ENCODE measurements at regions not wholly inside any gene's neighbourhood (a gene's known extent, or its start where the extent isn't known, plus 50 kb on each side); places are given as distances from the start of the nearest gene placed in this dataset.

DNA sequence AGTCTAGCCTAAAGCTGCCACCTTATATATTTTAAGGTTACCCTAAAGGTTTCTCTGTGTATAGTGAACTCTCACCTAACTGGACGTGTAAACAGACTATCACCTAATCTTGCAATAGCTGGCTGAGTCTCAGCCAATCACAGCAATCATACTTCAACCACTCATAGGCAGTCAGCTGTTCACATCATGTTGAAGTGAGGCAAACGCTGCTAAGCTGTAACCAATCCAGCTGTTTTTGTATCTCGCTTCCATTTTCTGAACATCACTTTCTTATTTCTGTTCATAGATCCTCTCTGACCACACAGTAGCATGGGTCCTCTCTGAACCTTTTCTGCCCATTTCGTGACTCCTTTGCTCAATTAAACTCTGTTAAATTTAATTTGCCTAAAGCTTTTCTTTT is 468.2 kb upstream of the POU3F3 start:
- H3K36me3 Mint-ChIP-seq (ENCODE audit: insufficient read depth in 1 of 3, low read depth in 3 of 3) = peaks cover 0 to 3% (median 2%) of the 10 kb centered on the region in 3 experiments; a peak in 2 of 7 replicates
- H4K8ac ChIP-seq (replicated peaks; ENCODE audit: insufficient read length, low read depth, low read length) = no peak overlapping the region
- H3K9ac ChIP-seq (ENCODE audit: extremely low read depth, insufficient read length, low read length) = no peak overlapping the region
- no peaks in the 10 kb centered on the region for H3K23me2 ChIP-seq (ENCODE audit: insufficient read length, low read depth, low read length, poor library complexity, severe bottlenecking)
- no peak overlapping the region for H4K91ac ChIP-seq (ENCODE audit: insufficient read length, low read depth, low read length)
- no peak overlapping the region for H3T11ph ChIP-seq (ENCODE audit: low read length)
- H3K4me3 Mint-ChIP-seq = no peak overlapping the region
- no peaks in the 10 kb centered on the region for H3K79me1 ChIP-seq (ENCODE audit: insufficient read depth, low read depth, low read length, poor library complexity, severe bottlenecking)
- TF ChIP-seq, protein P1, sequence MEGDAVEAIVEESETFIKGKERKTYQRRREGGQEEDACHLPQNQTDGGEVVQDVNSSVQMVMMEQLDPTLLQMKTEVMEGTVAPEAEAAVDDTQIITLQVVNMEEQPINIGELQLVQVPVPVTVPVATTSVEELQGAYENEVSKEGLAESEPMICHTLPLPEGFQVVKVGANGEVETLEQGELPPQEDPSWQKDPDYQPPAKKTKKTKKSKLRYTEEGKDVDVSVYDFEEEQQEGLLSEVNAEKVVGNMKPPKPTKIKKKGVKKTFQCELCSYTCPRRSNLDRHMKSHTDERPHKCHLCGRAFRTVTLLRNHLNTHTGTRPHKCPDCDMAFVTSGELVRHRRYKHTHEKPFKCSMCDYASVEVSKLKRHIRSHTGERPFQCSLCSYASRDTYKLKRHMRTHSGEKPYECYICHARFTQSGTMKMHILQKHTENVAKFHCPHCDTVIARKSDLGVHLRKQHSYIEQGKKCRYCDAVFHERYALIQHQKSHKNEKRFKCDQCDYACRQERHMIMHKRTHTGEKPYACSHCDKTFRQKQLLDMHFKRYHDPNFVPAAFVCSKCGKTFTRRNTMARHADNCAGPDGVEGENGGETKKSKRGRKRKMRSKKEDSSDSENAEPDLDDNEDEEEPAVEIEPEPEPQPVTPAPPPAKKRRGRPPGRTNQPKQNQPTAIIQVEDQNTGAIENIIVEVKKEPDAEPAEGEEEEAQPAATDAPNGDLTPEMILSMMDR (conservative IDR thresholded peaks at IDR 0.05) = no peak
- no peak overlapping the region for H3K14ac ChIP-seq (ENCODE audit: insufficient read depth, low read length)
- H2BK120ac ChIP-seq (ENCODE audit: low read depth, low read length, poor library complexity, severe bottlenecking) = no peak overlapping the region
- no peaks in the 10 kb centered on the region for H3K9me3 ChIP-seq (ENCODE audit: control insufficient read depth, low read depth, low read length)
- H2BK5ac ChIP-seq (ENCODE audit: insufficient read length, low read length) = no peak overlapping the region
- H3K4me1 ChIP-seq (ENCODE audit: insufficient read depth, low read length) = no peaks in the 10 kb centered on the region
- H3K79me2 ChIP-seq (ENCODE audit: insufficient read depth, low read length) = no peaks in the 10 kb centered on the region
- no peak overlapping the region for H4K5ac ChIP-seq (ENCODE audit: insufficient read length, low read depth, low read length)
- no peak for DNase-seq
- no peak overlapping the region for H3K4ac ChIP-seq (ENCODE audit: low read depth, low read length)
- H3K27me3 Mint-ChIP-seq (ENCODE audit: low read depth) = peaks cover 2% of the 10 kb centered on the region
- no peak overlapping the region for H2BK15ac ChIP-seq (ENCODE audit: low read depth, low read length)
- H2BK12ac ChIP-seq (ENCODE audit: insufficient read length, low read depth, low read length) = no peak overlapping the region
- H3K4me2 ChIP-seq (ENCODE audit: insufficient read depth, insufficient read length, low read length) = no peak overlapping the region
- peaks cover 3 to 5% of the 10 kb centered on the region in 2 experiments; a peak in 3 of 4 replicates for H3K4me1 Mint-ChIP-seq
- no peaks in the 10 kb centered on the region for H4K20me1 ChIP-seq (ENCODE audit: control insufficient read depth, insufficient read depth, insufficient read length)
- no peak overlapping the region for H3K18ac ChIP-seq (ENCODE audit: insufficient read length, low read depth, low read length)
- H3K27ac ChIP-seq (ENCODE audit: insufficient read length, low read depth, low read length) = no peak overlapping the region
- no peak overlapping the region for H3K27ac Mint-ChIP-seq
- no peaks in the 10 kb centered on the region for H3K27me3 ChIP-seq (ENCODE audit: insufficient read depth, low read length)
- H3K23ac ChIP-seq (ENCODE audit: insufficient read length, low read depth, low read length) = no peak overlapping the region
- peaks cover 5 to 9% of the 10 kb centered on the region in 2 experiments for H3K9me3 Mint-ChIP-seq
- no peak overlapping the region for H2AK5ac ChIP-seq (ENCODE audit: insufficient read length, low read length)
- no peak overlapping the region for H2BK20ac ChIP-seq (ENCODE audit: low read depth, low read length, poor library complexity, severe bottlenecking)
- no peak overlapping the region for H3K56ac ChIP-seq (ENCODE audit: insufficient read length, low read depth, low read length)
- no CpG with 5 or more reads among the region's 4 CpGs for WGBS (ENCODE audit: extremely low coverage, insufficient read length, low lambda C conversion rate)
- H2AFZ ChIP-seq (ENCODE audit: low read length) = no peak overlapping the region

All from H9 (cell line).